ENCODE measurements at regions not wholly inside any gene's neighbourhood (a gene's known extent, or its start where the extent isn't known, plus 50 kb on each side); places are given as distances from the start of the nearest gene placed in this dataset.

GRCh38 chr7:46682836-46683624 is 762.0 kb upstream of the IGFBP3 start:
- Histone ChIP-seq H3K4ac (ENCODE audit: low read depth, low read length) (no peak overlapping the region), H4K5ac (ENCODE audit: low read depth, low read length) (no peak overlapping the region), H3K56ac (ENCODE audit: extremely low read depth, insufficient read depth, low read length) (no peak overlapping the region), H3K4me1 (ENCODE audit: control insufficient read depth, insufficient read depth, low read length) (no peaks in the 10 kb centered on the region; the same call in 1 of the 2 replicates), H2AFZ (replicated peaks; ENCODE audit: low read length, poor library complexity) (no peak overlapping the region), H2BK15ac (ENCODE audit: low read depth, low read length) (no peak overlapping the region), H2AK5ac (ENCODE audit: low read depth, low read length) (no peak overlapping the region), H4K91ac (ENCODE audit: insufficient read depth, low read depth, low read length) (no peak overlapping the region; the same call in 1 of the 2 replicates), H3K14ac (replicated peaks; ENCODE audit: low read depth, low read length) (peak overlapping the region; percentile 7; the same call in 1 of the 2 replicates), H3K9me3 (ENCODE audit: control insufficient read depth, insufficient read depth, low read length) (no peaks in the 10 kb centered on the region), H4K8ac (ENCODE audit: low read depth in 2 of 2, low read length in 2 of 2) (no peak overlapping the region), H3K9me1 (ENCODE audit: insufficient read depth, low read length) (no peaks in the 10 kb centered on the region; the same call in 1 of the 2 replicates), H4K20me1 (ENCODE audit: insufficient read depth, low read length) (no peaks in the 10 kb centered on the region), H3K4me2 (ENCODE audit: low read depth, low read length) (no peak overlapping the region), H3K27me3 (ENCODE audit: control insufficient read depth, insufficient read depth, low read length) (no peaks in the 10 kb centered on the region), H3K23ac (ENCODE audit: low read depth, low read length) (no peak overlapping the region), H3K18ac (ENCODE audit: low read depth, low read length) (no peak overlapping the region; the same call in 1 of the 2 replicates), H3K27ac (ENCODE audit: insufficient read depth, low read length) (no peak overlapping the region), H2BK5ac (ENCODE audit: low read depth, low read length, poor library complexity, severe bottlenecking) (no peak overlapping the region), H2BK120ac (ENCODE audit: low read depth, low read length) (no peak overlapping the region), H3K36me3 (ENCODE audit: control insufficient read depth, insufficient read depth, low read length) (no peaks in the 10 kb centered on the region), H3K9ac (ENCODE audit: low read depth, low read length) (no peak overlapping the region), H3K4me3 (ENCODE audit: insufficient read depth, low read depth, low read length) (no peak overlapping the region), H3K79me1 (ENCODE audit: low read depth in 1 of 2, low read length in 2 of 2) (no peaks in the 10 kb centered on the region), H2AK9ac (replicated peaks; ENCODE audit: low read depth, low read length, poor library complexity) (no peak overlapping the region), H2BK20ac (ENCODE audit: low read depth, low read length) (no peak overlapping the region)
- in situ Hi-C loops (cut with MboI; ENCODE audit: low sequenced_read_pairs) (no loop called here), dilution Hi-C loops (cut with HindIII; ENCODE audit: low sequenced_read_pairs, unreplicated experiment) (no loop called here), intact Hi-C loops (cut with micrococcal nuclease) (loop anchor here (5.0 kb wide), 1 partner anchor 41 kb away; no protein-coding TSS in a partner anchor)
- no TSS peak for BruUV-seq (replicated peaks)
- CTCF ChIA-PET: interaction anchor here (1.5 kb wide), 1 partner anchor 12 kb away, joined by 7 read pairs; no protein-coding TSS in a partner anchor
- POLR2A ChIA-PET (ENCODE audit: unreplicated experiment): no interaction called here
- WGBS, 2 experiments (ENCODE audit: extremely low coverage in 2 of 2, insufficient read length in 1 of 2): 89% methylated on average over 3 of the region's 7 CpGs; no CpG with 5 or more reads in 1 of the 2 experiments
- peak; percentile 3 for DNase-seq
- no peak for ATAC-seq (ENCODE audit: low read depth)
- TF ChIP-seq RCOR1 (IDR thresholded peaks at IDR 0.05; ENCODE audit: insufficient replicate concordance, low read length) (no peak), CEBPB (IDR thresholded peaks at IDR 0.05; ENCODE audit: low read depth, low read length) (no peak), MAZ (IDR thresholded peaks at IDR 0.05; ENCODE audit: borderline replicate concordance, low read depth, low read length) (no peak), SMC3 (IDR thresholded peaks at IDR 0.05; ENCODE audit: low read depth, low read length) (no peak), NFE2L2 (IDR thresholded peaks at IDR 0.05; ENCODE audit: low read depth, low read length) (no peak), RFX5 (IDR thresholded peaks at IDR 0.05; ENCODE audit: low read depth, low read length) (no peak), FOS (IDR thresholded peaks at IDR 0.05; ENCODE audit: low read depth, low read length) (no peak), BHLHE40 (IDR thresholded peaks at IDR 0.05; ENCODE audit: low read depth, low read length) (no peak), MAFK (IDR thresholded peaks at IDR 0.05; ENCODE audit: low read depth, low read length) (no peak), POLR2A (IDR thresholded peaks at IDR 0.05; ENCODE audit: low read depth, low read length) (no peak), ELK1 (IDR thresholded peaks at IDR 0.05; ENCODE audit: borderline replicate concordance, low read depth, low read length) (no peak), CHD1 (IDR thresholded peaks at IDR 0.05; ENCODE audit: low read depth, low read length) (no peak), RAD21 (IDR thresholded peaks at IDR 0.05; ENCODE audit: low read length) (no peak), USF2 (IDR thresholded peaks at IDR 0.05; ENCODE audit: low read depth, low read length) (no peak)
- TF ChIP-seq, protein P1, sequence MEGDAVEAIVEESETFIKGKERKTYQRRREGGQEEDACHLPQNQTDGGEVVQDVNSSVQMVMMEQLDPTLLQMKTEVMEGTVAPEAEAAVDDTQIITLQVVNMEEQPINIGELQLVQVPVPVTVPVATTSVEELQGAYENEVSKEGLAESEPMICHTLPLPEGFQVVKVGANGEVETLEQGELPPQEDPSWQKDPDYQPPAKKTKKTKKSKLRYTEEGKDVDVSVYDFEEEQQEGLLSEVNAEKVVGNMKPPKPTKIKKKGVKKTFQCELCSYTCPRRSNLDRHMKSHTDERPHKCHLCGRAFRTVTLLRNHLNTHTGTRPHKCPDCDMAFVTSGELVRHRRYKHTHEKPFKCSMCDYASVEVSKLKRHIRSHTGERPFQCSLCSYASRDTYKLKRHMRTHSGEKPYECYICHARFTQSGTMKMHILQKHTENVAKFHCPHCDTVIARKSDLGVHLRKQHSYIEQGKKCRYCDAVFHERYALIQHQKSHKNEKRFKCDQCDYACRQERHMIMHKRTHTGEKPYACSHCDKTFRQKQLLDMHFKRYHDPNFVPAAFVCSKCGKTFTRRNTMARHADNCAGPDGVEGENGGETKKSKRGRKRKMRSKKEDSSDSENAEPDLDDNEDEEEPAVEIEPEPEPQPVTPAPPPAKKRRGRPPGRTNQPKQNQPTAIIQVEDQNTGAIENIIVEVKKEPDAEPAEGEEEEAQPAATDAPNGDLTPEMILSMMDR (conservative IDR thresholded peaks at IDR 0.05; ENCODE audit: low read depth, low read length): no peak

Data from IMR-90 (cell line).